ENCODE measurements at regions not wholly inside any gene's neighbourhood (a gene's known extent, or its start where the extent isn't known, plus 50 kb on each side); places are given as distances from the start of the nearest gene placed in this dataset.

DNA sequence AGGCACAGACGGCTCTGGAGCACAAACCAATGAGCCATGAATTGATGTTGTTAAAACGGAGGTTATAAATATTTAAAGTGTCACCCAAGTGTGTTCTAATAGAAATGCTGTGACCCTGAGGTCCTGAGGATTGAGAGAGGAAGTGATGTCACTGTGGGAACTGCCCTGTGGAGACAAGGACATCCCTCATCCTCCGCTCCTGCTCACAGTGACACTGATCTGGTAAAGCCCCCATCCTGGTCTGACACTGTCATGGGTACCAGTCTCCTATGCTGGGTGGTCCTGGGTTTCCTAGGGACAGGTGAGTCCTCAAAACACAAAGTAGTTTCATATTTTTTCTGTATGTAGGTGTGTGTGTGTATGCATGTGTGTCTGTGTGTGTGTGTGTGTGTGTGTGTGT is 237.9 kb upstream of the PRSS1 start:
- no peaks in the 10 kb centered on the region for H3K79me2 ChIP-seq (replicated peaks; ENCODE audit: insufficient read depth)
- Mint-ChIP-seq H3K4me1 (peaks cover 3% of the 10 kb centered on the region; the same call in 2 of the 3 replicates), H3K9me3 (no peaks in the 10 kb centered on the region), H3K27me3 (ENCODE audit: insufficient read depth, low read depth, poor library complexity) (peaks cover 3% of the 10 kb centered on the region), H3K36me3 (ENCODE audit: low read depth) (no peaks in the 10 kb centered on the region), H3K27ac (no peak overlapping the region), H3K4me3 (no peak overlapping the region)
- no peaks in the 10 kb centered on the region for H3F3A ChIP-seq (replicated peaks; ENCODE audit: low read depth)
- TF ChIP-seq JUNB (IDR thresholded peaks at IDR 0.05; ENCODE audit: unreplicated experiment) (no peak), NANOG (IDR thresholded peaks at IDR 0.05; ENCODE audit: borderline replicate concordance) (no peak), EZH2phosphoT487 (IDR thresholded peaks at IDR 0.05; ENCODE audit: unreplicated experiment) (no peak), EZH2 (IDR thresholded peaks at IDR 0.05; ENCODE audit: low read depth, unreplicated experiment) (no peak), POLR2AphosphoS5 (IDR thresholded peaks at IDR 0.05; ENCODE audit: low read depth) (no peak), ZNF114 (CRISPR knock-in tag; IDR thresholded peaks at IDR 0.05) (no peak), CREB1 (CRISPR knock-in tag; IDR thresholded peaks at IDR 0.05; ENCODE audit: low read depth) (no peak), STAT1 (IDR thresholded peaks at IDR 0.05; ENCODE audit: unreplicated experiment) (no peak), ZNF331 (CRISPR knock-in tag; IDR thresholded peaks at IDR 0.05; ENCODE audit: low read depth) (no peak)
- TF ChIP-seq, protein P1, sequence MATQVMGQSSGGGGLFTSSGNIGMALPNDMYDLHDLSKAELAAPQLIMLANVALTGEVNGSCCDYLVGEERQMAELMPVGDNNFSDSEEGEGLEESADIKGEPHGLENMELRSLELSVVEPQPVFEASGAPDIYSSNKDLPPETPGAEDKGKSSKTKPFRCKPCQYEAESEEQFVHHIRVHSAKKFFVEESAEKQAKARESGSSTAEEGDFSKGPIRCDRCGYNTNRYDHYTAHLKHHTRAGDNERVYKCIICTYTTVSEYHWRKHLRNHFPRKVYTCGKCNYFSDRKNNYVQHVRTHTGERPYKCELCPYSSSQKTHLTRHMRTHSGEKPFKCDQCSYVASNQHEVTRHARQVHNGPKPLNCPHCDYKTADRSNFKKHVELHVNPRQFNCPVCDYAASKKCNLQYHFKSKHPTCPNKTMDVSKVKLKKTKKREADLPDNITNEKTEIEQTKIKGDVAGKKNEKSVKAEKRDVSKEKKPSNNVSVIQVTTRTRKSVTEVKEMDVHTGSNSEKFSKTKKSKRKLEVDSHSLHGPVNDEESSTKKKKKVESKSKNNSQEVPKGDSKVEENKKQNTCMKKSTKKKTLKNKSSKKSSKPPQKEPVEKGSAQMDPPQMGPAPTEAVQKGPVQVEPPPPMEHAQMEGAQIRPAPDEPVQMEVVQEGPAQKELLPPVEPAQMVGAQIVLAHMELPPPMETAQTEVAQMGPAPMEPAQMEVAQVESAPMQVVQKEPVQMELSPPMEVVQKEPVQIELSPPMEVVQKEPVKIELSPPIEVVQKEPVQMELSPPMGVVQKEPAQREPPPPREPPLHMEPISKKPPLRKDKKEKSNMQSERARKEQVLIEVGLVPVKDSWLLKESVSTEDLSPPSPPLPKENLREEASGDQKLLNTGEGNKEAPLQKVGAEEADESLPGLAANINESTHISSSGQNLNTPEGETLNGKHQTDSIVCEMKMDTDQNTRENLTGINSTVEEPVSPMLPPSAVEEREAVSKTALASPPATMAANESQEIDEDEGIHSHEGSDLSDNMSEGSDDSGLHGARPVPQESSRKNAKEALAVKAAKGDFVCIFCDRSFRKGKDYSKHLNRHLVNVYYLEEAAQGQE (IDR thresholded peaks at IDR 0.05; ENCODE audit: unreplicated experiment) = no peak
- TF ChIP-seq, protein P2, sequence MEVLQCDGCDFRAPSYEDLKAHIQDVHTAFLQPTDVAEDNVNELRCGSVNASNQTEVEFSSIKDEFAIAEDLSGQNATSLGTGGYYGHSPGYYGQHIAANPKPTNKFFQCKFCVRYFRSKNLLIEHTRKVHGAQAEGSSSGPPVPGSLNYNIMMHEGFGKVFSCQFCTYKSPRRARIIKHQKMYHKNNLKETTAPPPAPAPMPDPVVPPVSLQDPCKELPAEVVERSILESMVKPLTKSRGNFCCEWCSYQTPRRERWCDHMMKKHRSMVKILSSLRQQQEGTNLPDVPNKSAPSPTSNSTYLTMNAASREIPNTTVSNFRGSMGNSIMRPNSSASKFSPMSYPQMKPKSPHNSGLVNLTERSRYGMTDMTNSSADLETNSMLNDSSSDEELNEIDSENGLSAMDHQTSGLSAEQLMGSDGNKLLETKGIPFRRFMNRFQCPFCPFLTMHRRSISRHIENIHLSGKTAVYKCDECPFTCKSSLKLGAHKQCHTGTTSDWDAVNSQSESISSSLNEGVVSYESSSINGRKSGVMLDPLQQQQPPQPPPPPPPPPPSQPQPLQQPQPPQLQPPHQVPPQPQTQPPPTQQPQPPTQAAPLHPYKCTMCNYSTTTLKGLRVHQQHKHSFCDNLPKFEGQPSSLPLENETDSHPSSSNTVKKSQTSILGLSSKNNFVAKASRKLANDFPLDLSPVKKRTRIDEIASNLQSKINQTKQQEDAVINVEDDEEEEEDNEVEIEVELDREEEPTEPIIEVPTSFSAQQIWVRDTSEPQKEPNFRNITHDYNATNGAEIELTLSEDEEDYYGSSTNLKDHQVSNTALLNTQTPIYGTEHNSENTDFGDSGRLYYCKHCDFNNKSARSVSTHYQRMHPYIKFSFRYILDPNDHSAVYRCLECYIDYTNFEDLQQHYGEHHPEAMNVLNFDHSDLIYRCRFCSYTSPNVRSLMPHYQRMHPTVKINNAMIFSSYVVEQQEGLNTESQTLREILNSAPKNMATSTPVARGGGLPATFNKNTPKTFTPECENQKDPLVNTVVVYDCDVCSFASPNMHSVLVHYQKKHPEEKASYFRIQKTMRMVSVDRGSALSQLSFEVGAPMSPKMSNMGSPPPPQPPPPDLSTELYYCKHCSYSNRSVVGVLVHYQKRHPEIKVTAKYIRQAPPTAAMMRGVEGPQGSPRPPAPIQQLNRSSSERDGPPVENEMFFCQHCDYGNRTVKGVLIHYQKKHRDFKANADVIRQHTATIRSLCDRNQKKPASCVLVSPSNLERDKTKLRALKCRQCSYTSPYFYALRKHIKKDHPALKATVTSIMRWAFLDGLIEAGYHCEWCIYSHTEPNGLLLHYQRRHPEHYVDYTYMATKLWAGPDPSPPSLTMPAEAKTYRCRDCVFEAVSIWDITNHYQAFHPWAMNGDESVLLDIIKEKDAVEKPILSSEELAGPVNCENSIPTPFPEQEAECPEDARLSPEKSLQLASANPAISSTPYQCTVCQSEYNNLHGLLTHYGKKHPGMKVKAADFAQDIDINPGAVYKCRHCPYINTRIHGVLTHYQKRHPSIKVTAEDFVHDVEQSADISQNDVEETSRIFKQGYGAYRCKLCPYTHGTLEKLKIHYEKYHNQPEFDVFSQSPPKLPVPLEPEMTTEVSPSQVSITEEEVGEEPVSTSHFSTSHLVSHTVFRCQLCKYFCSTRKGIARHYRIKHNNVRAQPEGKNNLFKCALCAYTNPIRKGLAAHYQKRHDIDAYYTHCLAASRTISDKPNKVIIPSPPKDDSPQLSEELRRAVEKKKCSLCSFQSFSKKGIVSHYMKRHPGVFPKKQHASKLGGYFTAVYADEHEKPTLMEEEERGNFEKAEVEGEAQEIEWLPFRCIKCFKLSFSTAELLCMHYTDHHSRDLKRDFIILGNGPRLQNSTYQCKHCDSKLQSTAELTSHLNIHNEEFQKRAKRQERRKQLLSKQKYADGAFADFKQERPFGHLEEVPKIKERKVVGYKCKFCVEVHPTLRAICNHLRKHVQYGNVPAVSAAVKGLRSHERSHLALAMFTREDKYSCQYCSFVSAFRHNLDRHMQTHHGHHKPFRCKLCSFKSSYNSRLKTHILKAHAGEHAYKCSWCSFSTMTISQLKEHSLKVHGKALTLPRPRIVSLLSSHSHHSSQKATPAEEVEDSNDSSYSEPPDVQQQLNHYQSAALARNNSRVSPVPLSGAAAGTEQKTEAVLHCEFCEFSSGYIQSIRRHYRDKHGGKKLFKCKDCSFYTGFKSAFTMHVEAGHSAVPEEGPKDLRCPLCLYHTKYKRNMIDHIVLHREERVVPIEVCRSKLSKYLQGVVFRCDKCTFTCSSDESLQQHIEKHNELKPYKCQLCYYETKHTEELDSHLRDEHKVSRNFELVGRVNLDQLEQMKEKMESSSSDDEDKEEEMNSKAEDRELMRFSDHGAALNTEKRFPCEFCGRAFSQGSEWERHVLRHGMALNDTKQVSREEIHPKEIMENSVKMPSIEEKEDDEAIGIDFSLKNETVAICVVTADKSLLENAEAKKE (CRISPR knock-in tag; IDR thresholded peaks at IDR 0.05) = no peak
- TF ChIP-seq, protein P3, sequence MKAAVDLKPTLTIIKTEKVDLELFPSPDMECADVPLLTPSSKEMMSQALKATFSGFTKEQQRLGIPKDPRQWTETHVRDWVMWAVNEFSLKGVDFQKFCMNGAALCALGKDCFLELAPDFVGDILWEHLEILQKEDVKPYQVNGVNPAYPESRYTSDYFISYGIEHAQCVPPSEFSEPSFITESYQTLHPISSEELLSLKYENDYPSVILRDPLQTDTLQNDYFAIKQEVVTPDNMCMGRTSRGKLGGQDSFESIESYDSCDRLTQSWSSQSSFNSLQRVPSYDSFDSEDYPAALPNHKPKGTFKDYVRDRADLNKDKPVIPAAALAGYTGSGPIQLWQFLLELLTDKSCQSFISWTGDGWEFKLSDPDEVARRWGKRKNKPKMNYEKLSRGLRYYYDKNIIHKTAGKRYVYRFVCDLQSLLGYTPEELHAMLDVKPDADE (IDR thresholded peaks at IDR 0.05) = no peak
- TF ChIP-seq, protein P4, sequence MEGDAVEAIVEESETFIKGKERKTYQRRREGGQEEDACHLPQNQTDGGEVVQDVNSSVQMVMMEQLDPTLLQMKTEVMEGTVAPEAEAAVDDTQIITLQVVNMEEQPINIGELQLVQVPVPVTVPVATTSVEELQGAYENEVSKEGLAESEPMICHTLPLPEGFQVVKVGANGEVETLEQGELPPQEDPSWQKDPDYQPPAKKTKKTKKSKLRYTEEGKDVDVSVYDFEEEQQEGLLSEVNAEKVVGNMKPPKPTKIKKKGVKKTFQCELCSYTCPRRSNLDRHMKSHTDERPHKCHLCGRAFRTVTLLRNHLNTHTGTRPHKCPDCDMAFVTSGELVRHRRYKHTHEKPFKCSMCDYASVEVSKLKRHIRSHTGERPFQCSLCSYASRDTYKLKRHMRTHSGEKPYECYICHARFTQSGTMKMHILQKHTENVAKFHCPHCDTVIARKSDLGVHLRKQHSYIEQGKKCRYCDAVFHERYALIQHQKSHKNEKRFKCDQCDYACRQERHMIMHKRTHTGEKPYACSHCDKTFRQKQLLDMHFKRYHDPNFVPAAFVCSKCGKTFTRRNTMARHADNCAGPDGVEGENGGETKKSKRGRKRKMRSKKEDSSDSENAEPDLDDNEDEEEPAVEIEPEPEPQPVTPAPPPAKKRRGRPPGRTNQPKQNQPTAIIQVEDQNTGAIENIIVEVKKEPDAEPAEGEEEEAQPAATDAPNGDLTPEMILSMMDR (conservative IDR thresholded peaks at IDR 0.05; ENCODE audit: low read depth in 2 of 2) = no peak
- DNase-seq (ENCODE audit: low spot score) = no peak
- H4K20me1 ChIP-seq (replicated peaks; ENCODE audit: insufficient read depth) = no peaks in the 10 kb centered on the region
- H3K4me3 ChIP-seq = no peak overlapping the region
- H3K27ac ChIP-seq (ENCODE audit: low read depth) = no peak overlapping the region
- no peaks in the 10 kb centered on the region for H3K4me1 ChIP-seq (ENCODE audit: insufficient read depth)
- H3K27me3 ChIP-seq (ENCODE audit: insufficient read depth) = no peaks in the 10 kb centered on the region
- H3K9me2 ChIP-seq (ENCODE audit: insufficient read depth) = no peaks in the 10 kb centered on the region
- no peak for ATAC-seq
- H2AFZ ChIP-seq = no peak overlapping the region
- no peak overlapping the region for H3K4me2 ChIP-seq
- no peaks in the 10 kb centered on the region for H3K36me3 ChIP-seq (ENCODE audit: insufficient read depth)

Measured in GM23338 (cell line).